Myocyte (in vitro differentiated cells): ENCODE measurements at regions not wholly inside any gene's neighbourhood (a gene's known extent, or its start where the extent isn't known, plus 50 kb on each side); places are given as distances from the start of the nearest gene placed in this dataset.
A peak's percentile ranks its signal among the peaks of the same experiment; 100 is the strongest.

Experiments
- DNase-seq: peaks from one replicate; pipeline ENCODE4 v3.0.0-alpha.2; 2012; ENCODE audit warnings: low read depth

GRCh38 chr11:70757241-70757640 is 358.9 kb downstream of the CTTN start:
- no peak for DNase-seq

GRCh38 chr11:70758206-70758605 is 359.9 kb downstream of the CTTN start:
- no peak for DNase-seq

GRCh38 chr11:70759846-70760245 is 361.5 kb downstream of the CTTN start:
- DNase-seq = no peak

GRCh38 chr11:70760416-70761020 is 362.2 kb downstream of the CTTN start:
- no peak for DNase-seq

GRCh38 chr11:70761094-70761907 is 363.0 kb downstream of the CTTN start:
- DNase-seq = no peak

GRCh38 chr11:70761908-70762337 is 363.6 kb downstream of the CTTN start:
- no peak for DNase-seq

GRCh38 chr11:70762810-70763209 is 364.5 kb downstream of the CTTN start:
- DNase-seq = no peak

- DNase-seq = peak; percentile 47
Observed at GRCh38 chr11:70763606-70764005, 365.3 kb downstream of the CTTN start.

- no peak for DNase-seq
Observed at GRCh38 chr11:70764356-70764905, 366.1 kb downstream of the CTTN start.

GRCh38 chr11:70766901-70767300 is 368.6 kb downstream of the CTTN start:
- DNase-seq = no peak

- DNase-seq = no peak
Observed at GRCh38 chr11:70768346-70769095, 370.2 kb downstream of the CTTN start.

- DNase-seq = no peak
Observed at GRCh38 chr11:70769106-70769505, 370.8 kb downstream of the CTTN start.

- DNase-seq = no peak
Observed at GRCh38 chr11:70769521-70769920, 371.2 kb downstream of the CTTN start.

- DNase-seq = no peak
Observed at GRCh38 chr11:70771099-70771885, 373.0 kb downstream of the CTTN start.

GRCh38 chr11:70772950-70773349 is 374.6 kb downstream of the CTTN start:
- no peak for DNase-seq

GRCh38 chr11:70775386-70776075 is 377.2 kb downstream of the CTTN start:
- no peak for DNase-seq

- DNase-seq = no peak
Observed at GRCh38 chr11:70776914-70777532, 378.7 kb downstream of the CTTN start.

- no peak for DNase-seq
Observed at GRCh38 chr11:70778883-70779282, 380.6 kb downstream of the CTTN start.

GRCh38 chr11:70779433-70780245 is 381.3 kb downstream of the CTTN start:
- DNase-seq = no peak
